ENCODE measurements at regions not wholly inside any gene's neighbourhood (a gene's known extent, or its start where the extent isn't known, plus 50 kb on each side); places are given as distances from the start of the nearest gene placed in this dataset.
"Not testable (repeated sequence)": the region's sequence is repeated elsewhere in the genome, so short reads cannot be mapped to it uniquely, and the experiment has no call there.

- DNase-seq (ENCODE audit: extremely low spot score, insufficient read length, low read depth) (no peak), FAIRE-seq (no peak)
These were observed 253.5 kb upstream of the JARID2 start for GRCh38 chr6:14992382-14992781.

DNA sequence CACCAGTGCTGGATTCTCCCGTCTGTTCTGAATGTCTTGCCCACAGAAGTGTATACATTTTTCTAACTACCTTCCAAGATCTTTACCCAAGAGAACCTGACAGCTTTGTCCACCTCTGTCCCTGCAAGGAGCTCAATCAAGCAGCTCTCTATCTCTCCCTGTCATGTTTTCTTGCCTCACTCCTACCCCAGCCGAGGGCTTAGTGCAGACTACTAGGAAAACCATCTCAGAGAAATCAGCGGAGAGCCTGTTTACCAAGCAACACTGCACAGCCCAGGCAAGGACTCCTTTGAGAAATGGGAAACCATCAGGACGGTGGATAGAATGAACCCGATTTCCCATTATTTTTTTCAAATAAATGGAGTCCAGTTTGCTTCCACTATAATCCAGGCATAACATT is 250.7 kb upstream of the JARID2 start:
- DNase-seq (ENCODE audit: extremely low spot score, insufficient read length, low read depth) (no peak), FAIRE-seq (no peak)

DNA sequence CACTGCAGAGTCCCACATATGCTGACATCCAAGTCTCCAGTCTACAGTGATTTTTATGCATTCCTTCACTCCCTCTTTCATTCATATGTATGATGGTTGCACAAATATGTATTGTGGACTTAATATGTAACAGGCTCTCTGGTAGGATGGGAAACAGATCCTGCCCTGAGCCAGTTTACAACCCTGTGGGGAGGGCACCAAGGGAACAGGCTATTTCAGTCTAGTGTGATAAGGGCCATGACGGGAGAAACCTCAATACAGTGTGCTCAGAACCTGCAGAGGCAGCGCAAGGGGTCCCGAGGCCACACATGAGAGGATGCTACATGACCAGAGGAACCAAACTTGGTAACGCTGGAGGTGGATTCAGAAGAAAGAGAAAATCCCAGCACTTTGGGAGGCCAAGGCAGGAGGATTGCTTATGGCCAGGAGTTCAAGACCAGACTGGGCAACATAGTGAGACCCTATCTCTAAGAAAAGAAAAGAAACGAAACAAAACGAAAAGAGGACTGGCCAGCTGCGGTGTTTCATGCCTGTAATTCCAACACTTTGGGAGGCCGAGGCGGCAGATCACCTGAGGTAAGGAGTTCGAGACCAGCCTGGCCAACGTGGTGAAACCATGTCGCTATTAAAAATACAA is 249.8 kb upstream of the JARID2 start:
- no peak for FAIRE-seq
- no peak for DNase-seq (ENCODE audit: extremely low spot score, insufficient read length, low read depth)

- FAIRE-seq: no peak
These were observed 249.0 kb upstream of the JARID2 start for GRCh38 chr6:14996892-14997291.

DNA sequence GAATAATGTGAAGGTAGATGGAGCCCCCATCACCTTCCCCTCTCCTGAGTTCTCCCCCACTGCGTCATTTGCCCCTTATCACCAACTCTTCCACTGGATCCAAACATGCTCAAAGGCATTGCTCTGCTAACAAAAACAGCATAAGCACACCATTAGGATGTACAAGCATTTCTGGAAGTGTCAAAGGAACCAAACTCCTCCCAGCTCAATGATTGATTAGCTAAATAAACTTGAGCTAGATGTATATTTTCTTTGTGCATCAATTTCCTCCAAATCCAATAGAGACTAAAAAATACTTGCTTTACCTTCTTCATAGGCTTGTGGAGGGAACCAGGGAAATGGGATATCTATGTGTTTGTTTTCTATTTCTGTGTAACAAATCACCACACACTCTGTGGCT is 248.4 kb upstream of the JARID2 start:
- no peak for DNase-seq (ENCODE audit: extremely low spot score, insufficient read length, low read depth)
- FAIRE-seq: no peak

More at GRCh38 chr6:14996892-14997291, 249.0 kb upstream of the JARID2 start:
- no peak for DNase-seq (ENCODE audit: extremely low spot score, insufficient read length, low read depth)

DNA sequence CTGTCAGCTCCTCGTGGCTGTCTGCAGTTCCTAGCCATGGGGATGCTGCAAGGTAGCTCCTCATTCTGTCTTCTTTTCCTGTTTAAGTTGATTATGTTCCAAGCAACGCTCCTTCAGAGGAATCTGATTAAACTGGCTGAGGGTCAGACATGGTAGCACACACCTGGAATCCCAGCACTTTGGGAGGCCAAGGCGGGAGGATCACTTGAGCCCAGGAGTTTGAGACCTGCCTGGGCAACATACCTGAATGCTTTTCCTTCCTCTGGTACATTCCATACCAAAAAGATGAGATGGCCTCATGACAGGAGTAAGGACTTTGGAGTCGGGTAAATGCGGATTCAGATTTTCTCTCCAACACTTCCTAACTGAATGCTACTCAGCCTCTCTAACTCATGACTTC is 246.8 kb upstream of the JARID2 start:
- DNase-seq (ENCODE audit: extremely low spot score, insufficient read length, low read depth) (no peak), FAIRE-seq (no peak)

GRCh38 chr6:15001326-15001910 is 244.5 kb upstream of the JARID2 start:
- FAIRE-seq (no peak), DNase-seq (ENCODE audit: extremely low spot score, insufficient read length, low read depth) (no peak)

GRCh38 chr6:15008269-15008668 is 237.6 kb upstream of the JARID2 start:
- FAIRE-seq (no peak), DNase-seq (ENCODE audit: extremely low spot score, insufficient read length, low read depth) (no peak)

DNA sequence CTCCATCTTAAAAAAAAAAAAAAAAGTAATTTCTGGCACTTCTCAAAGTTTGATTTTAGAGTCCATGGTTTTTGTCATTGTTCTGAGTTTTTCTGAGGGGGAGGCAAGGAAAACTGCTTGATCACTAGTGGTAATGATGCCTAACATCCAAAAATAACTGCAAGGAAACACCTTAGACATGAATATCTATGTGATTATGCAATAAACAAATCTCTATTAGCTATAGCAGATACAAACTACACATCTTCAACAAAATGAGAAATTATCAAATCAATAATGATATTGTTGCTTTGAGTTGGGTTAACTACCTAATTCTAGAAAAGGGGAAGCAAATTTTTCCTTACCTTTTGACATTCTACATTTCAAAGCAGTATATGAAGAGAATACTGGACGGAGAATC is 230.9 kb upstream of the JARID2 start:
- no peak for FAIRE-seq

GRCh38 chr6:15016813-15017212 is 229.1 kb upstream of the JARID2 start:
- DNase-seq (ENCODE audit: extremely low spot score, insufficient read length, low read depth): no peak
- no peak for FAIRE-seq

More for the DNA sequence above, 230.9 kb upstream of the JARID2 start:
- no peak for DNase-seq (ENCODE audit: extremely low spot score, insufficient read length, low read depth)

- FAIRE-seq: no peak
- no peak for DNase-seq (ENCODE audit: extremely low spot score, insufficient read length, low read depth)
These were observed 228.6 kb upstream of the JARID2 start for GRCh38 chr6:15017261-15017660.

DNA sequence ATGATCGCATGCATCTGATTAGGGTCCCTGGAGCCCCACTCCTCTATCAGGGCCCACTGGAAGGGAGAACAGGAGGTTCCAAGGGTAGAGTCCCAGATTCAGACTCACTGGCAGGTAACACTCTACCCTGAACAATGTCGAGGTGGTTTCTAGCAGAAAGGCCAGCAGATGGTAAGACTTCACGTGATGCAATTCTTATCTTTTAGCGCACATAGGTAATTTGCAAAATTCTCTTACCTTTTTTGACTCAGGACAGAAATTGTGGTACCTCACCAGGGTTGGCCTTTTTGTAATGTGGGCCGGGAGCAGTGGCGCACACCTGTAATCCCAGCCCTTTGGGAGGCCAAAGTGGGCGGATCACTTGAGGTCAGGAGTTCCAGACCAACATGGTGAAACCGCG is 228.1 kb upstream of the JARID2 start:
- FAIRE-seq: no peak
- no peak for DNase-seq (ENCODE audit: extremely low spot score, insufficient read length, low read depth)

GRCh38 chr6:15020119-15020770 is 225.6 kb upstream of the JARID2 start:
- no peak for DNase-seq (ENCODE audit: extremely low spot score, insufficient read length, low read depth)
- no peak for FAIRE-seq

DNA sequence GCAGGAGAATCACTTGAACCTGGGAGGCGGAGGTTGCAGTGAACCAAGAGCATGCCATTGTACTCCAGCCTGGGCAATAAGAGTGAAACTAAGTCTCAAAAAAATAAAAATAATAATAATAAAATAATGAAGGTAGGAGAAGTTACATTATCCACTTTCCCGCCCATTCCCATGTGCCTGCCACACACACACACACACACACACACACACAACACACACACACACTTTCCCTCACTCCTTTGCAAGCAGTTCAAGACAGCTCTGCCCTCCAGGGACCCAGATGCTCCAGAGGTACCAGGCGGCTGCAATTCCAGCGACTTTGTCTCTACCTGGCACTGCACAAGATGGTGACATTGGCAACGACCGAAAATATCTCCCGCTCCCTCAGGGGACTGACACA is 224.8 kb upstream of the JARID2 start:
- no peak for FAIRE-seq
- no peak for DNase-seq (ENCODE audit: extremely low spot score, insufficient read length, low read depth)

- peak; percentile 24 for FAIRE-seq
- DNase-seq (ENCODE audit: extremely low spot score, insufficient read length, low read depth): not testable (repeated sequence)
These were observed 222.9 kb upstream of the JARID2 start for GRCh38 chr6:15023018-15023417.

DNA sequence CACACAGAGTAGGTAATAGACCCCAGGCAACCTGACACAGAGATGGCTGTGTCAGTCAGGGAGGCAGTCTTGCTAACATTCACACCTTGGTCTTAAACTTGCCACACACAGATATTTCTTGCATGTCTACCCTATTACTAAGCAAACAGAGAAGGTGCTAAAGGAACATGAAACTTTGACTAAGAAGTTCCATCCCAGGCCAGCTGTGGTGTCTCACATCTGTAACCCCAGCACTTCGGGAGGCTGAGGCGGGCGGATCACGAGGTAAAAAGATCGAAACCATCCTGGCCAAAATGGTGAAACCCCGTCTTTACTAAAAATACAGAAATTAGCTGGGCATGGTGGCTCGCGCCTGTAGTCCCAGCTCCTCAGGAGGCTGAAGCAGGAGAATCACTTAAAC is 222.4 kb upstream of the JARID2 start:
- peak; percentile 93 for FAIRE-seq
- peak; percentile 37 for DNase-seq (ENCODE audit: extremely low spot score, insufficient read length, low read depth)

DNA sequence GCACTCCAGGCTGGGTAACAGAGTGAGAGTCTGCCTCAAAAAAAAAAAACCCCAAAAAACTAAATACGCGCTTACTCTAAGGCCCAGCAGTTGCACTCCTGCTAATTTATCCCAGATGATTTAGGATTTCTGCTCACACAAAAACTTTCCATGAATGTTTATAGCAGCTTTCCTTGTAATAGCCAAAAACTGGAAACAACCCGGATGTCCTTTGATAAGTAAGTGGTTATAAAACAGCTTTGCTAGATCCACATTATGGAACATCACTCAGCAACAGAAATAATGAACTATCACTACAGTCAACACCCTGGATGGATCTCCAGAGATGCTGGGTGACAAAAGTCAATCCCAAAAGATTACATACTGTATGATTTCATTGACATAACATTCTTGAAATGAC is 220.4 kb upstream of the JARID2 start:
- FAIRE-seq (no peak), DNase-seq (ENCODE audit: extremely low spot score, insufficient read length, low read depth) (no peak)

DNA sequence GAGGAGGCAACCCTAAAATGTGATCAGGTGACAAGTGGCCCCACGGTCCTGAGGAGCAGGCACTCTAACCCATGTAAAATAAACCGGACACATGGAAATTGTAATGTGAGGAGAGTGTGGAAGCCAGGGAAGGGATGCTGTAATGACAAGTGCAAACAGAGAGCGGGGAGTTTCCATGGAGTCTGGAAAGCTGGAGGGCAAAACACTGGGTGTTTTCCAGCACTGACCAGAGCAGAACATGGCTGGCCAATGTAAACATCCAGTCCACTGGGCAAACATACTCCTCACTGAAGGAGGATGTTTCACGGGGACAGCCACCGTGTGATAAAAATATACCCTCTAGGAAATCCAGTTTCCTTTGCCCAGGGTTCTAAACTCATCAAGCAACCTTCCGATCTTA is 219.0 kb upstream of the JARID2 start:
- FAIRE-seq: no peak
- DNase-seq (ENCODE audit: extremely low spot score, insufficient read length, low read depth): no peak

GRCh38 chr6:15027472-15027871 is 218.4 kb upstream of the JARID2 start:
- DNase-seq (ENCODE audit: extremely low spot score, insufficient read length, low read depth) (no peak), FAIRE-seq (no peak)

DNA sequence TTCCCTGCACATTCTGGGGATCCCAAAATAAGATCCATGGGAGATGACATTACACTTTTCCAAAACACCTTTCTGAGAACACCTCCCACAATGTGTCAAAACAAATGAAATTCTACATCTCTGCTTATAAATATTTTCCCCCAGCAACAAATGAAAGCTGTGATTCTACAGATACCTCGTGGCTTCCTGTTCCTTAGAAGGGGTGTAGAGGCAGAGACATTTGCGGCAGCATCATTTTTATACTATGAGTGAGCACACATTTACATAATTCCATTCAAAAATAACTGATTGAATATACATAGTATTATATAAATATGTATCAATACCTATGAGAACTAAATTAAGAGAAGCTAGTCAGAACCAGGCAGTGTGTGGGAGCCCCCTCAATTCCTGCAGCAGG is 213.9 kb upstream of the JARID2 start:
- DNase-seq (ENCODE audit: extremely low spot score, insufficient read length, low read depth): no peak
- no peak for FAIRE-seq

DNA sequence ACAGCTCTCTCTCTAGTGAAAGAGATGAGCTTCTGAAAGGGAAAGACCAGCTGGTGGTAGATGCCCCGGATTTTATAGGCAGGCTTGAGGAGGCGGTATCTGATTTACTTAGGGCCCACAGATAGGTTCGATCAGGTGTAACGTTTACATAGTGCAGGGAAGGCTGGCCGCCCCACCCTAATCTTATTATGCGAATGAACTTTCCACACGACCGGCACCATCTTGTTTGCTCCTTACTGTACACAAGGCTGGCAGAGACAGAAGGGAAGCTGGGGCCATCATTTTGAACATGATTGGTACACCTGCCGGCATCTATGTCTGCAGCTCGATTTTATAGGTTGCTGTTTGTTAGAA is 212.0 kb upstream of the JARID2 start:
- no peak for FAIRE-seq
- DNase-seq (ENCODE audit: extremely low spot score, insufficient read length, low read depth): no peak

All from GM18507 (cell line).